Hindlimb muscle (tissue), 1 donor: ENCODE measurements at regions not wholly inside any gene's neighbourhood (a gene's known extent, or its start where the extent isn't known, plus 50 kb on each side); places are given as distances from the start of the nearest gene placed in this dataset.
"Not testable (repeated sequence)": the region's sequence is repeated elsewhere in the genome, so short reads cannot be mapped to it uniquely, and the experiment has no call there.

Experiments
- DNase-seq: peaks from one replicate; pipeline ENCODE4 v3.0.0-alpha.2; 2013

DNA sequence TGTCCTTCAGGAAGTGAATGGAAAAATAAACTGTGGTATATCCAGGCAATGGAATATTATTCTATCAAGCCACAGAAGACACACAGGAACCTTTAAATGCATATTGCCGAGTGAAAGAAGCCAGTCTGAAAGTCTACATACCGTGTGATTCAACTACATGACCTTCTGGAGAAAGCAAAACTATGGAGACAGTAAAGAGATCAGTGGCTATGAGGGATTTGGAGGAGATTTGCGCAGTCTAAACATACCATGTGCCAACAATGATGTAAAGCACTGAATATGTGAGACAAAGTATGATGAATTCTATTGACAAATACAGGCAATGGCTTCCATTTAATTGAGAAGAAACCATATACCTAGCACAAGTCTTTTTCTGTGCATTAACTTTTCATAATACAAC is 518.3 kb upstream of the ZNF337 start:
- no peak for DNase-seq

- peak; percentile 1 for DNase-seq
Observed at GRCh38 chr20:26209171-26209941, 512.7 kb upstream of the ZNF337 start.

DNA sequence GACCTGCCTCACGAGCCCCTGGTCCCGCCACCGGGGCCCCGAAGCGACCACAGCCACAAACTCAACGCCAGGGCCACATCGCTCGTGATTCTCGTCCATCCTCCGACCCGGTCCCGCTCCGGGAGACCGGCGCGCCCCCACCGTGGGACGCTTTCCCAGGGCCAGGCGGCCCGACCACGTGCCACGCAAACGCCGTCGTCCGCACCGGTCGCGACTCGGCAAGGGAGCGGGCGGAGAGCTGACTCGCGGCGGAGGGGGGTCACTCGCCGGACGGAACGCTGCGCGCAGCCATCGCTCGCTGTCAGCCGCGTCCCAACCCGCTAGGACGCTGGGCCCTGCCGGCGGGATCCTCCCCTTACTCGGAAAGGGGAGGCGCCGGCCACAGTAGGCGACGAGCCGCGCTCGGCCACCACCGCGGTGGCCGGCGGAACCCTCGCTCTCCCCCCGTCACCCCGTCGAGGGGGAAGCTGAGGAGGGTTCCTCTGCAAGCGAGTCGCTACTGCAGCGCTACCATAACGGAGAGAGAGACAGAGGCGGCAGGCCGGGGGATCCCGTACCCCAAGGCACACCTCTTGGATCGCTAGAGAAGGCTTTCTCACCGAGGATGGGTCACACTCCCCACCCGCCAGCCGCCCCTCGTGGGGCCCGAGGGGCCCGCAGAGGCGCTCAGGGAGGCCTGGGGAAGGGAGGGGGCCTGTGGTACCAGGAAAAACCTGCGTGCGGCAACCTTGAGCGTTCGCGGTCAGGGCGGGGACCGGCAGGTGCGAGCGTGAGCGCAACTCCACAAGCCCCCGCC is 511.8 kb upstream of the ZNF337 start:
- peak; percentile 7 for DNase-seq

- not testable (repeated sequence) for DNase-seq
Observed at GRCh38 chr20:26207967-26208295, 511.3 kb upstream of the ZNF337 start.

GRCh38 chr20:26207237-26207966 is 510.7 kb upstream of the ZNF337 start:
- DNase-seq: no peak

DNA sequence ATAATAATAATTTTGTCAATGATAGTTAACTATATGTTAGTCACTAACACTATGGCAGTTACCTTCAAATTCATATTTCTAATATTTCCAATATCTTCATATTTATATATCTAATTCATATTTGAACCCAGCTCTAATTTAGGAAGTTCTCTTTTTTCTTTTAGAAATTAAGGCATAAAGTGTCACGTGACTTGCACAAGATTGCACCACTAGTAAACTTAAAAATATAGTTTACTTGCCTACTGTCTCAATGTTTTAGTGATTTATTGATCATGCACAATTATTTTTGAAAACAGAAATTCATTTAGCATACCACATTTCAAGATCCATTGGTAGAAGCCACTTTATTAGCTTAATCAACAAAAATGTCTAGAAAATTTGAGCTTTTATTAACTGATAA is 508.7 kb upstream of the ZNF337 start:
- no peak for DNase-seq

DNA sequence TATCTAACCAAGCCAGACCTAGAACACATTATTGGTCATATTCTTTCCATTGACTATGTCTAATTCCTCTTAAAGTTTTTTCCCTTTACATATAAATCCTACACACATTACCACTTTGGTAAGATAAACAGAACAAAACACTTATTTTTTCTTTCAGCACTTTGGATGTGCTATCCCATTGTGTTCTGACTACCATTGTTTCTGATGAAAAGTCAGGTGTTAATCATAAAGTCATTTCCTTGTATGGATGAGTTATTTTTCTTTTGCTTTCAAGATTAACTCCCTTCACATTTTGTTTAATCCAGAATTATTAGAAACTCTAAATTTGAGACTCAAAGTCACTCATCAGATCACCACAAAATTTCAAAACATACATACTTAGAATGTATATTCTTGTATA is 504.4 kb upstream of the ZNF337 start:
- DNase-seq: not testable (repeated sequence)

DNA sequence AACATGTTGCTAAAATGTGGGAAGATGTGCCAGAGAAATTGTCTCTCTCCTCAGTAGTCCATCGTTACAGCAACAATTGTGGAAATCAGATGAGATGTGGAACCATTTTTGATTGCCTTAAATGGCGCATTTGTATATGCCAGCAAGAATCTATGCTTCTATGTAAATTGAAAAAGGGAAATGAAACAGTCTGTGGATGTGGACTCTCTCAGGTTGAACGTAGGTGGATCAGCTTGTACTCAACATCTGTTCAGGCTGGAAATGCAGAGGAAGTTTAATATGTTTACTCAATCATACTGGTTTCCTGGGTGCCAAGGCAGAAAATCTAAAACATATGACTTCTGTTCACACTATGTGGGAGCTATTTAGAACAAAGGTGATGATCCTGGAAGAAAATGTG is 490.7 kb upstream of the ZNF337 start:
- not testable (repeated sequence) for DNase-seq

DNA sequence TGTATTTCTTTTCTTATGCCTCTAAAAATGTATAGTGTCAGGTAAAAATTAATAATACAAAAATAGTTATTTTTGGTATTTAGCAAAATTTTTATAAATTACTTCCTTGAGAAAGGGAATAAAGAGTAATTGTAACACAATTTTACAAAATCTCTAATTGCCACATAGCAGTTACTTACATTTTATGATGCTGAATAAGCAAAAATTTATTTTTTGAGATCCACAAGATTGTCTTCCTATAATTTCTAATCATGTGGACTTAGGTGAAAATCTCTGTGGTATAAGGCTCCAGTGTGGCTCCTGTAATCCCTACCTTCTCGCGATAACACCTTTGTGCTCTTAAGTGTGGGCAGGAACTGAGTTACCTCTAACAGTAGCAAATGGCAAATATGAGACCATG is 487.1 kb upstream of the ZNF337 start:
- DNase-seq: not testable (repeated sequence)

- DNase-seq: not testable (repeated sequence)
Observed at GRCh38 chr20:26181364-26181763, 484.7 kb upstream of the ZNF337 start.

DNA sequence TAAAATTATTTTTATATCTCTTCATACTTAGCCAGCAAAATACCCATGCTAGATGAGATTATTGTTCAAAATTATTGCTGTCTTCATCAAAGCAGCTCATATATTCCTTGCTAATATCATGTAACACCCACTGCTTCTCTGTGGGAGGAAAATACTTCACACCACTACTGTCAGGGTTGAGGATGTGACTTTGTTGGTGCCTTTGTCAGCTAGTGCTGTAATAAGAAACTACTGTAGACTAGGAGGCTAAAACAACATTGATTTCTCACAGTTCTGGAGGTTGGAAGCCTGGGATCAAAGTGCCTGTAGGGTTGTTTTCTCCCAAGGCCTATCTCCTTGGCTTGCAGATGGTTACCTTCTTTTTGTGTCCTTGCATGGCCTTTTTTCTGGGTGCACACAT is 475.2 kb upstream of the ZNF337 start:
- not testable (repeated sequence) for DNase-seq

GRCh38 chr20:26169506-26169905 is 472.9 kb upstream of the ZNF337 start:
- DNase-seq: no peak

- DNase-seq: no peak
Observed at GRCh38 chr20:26167499-26167898, 470.8 kb upstream of the ZNF337 start.

DNA sequence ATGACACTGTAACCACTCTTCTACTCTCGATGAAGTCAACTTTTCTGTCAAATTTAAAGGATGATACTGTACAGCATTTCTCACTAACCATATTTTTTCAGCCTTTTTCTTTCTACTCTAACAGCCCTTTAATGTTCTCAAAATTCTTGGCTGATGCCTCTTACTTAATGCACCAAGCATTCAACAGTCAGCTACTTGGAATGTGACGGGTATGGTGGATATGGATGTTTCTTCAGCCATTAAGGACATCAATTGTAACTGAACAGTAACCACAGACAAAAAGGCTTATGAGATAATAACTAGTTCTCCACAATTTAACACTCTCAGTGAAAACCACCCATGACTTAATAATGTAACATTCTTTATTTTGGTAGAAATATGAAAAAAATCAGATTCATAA is 467.2 kb upstream of the ZNF337 start:
- DNase-seq: no peak

GRCh38 chr20:26163151-26163550 is 466.5 kb upstream of the ZNF337 start:
- DNase-seq: not testable (repeated sequence)

DNA sequence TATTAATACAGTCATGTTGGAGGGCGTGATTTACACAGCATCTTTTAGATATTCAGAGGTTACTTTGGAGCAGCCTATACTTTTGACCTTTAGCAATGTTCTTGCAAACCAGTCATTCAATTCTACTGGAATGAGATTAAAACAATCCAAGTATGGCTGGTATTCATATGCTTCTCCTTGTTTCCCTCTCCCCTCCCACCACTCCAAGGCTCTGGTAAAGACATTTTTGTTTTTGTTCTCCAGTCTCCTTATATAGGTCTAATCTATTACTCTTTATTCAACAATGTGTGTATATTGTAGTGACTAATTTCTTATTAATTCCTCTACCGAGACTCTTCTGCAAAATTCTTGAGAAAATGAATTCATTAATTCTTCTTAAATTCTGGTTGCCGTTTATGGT is 465.1 kb upstream of the ZNF337 start:
- not testable (repeated sequence) for DNase-seq

DNA sequence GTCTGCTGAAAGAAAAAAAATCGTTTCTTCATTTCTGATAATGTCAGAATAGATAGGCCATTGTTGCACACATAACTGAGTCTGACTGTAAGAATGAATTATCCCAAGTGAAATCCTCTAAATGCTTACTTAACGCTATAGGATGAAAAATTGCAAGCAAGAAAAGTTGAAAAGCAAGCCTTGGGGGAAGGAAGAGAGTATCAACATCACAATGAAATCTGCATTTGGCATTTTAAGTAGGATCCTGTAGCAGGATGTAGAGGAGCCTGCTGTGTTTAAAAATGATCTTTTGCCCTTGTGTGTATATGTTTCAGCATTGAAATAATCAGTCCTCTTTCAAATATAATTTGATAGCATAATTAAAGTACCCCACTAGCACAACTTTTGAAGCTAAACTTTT is 464.3 kb upstream of the ZNF337 start:
- DNase-seq: not testable (repeated sequence)

DNA sequence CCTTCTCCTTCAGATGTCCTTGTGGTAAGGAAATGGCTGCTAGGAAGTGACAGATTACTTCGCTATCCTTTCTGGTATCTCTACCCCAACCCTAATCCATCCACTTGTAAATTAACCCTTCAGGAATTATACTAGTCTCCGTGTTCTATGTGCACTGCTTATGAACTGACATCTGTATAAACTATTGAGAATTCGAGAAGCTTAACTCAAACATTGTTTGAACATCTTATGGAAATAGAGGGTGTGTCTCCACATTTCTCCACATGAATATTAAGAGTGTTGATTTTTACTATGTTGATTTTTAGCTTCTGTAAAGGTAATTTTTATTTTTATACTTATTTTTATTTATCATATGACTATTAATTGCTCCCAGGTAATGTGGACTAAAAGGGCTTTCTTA is 457.6 kb upstream of the ZNF337 start:
- DNase-seq: no peak

DNA sequence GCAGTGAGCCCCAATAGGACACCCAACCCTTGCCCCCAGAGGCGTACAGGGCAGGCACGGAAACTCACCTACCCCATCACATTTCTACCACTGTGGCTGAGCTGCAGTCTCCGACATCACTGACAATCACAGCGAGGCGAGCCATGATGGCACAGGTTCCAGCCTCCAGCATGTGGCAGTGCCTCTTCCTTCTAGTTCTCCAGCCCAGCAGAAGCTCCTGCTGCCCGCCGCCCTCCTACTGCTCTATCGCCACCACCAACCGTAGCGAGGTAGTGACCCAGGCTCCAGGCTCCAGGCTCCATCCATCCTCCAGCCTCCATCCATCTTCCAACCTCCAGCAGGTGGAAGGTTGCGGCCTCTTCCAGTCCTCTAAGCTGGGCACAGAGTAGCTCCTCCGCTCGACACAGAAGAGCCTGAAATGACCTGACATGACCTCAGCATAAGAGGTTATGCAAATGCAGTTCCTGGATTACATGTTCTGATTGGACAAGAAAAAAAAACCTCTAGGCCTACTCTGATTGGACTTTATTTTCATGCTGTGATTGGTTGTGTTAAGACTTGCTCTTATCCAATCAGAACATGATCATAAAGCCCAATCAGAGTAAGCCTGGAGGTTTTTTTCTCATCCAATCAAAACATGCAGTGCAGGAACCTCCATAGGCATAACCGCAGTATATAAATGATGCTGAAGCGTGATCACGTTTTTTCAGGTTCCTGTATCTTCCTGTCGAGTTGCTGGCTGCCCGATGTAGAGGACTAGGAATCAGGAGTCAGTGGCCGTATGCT is 438.9 kb upstream of the ZNF337 start:
- no peak for DNase-seq

DNA sequence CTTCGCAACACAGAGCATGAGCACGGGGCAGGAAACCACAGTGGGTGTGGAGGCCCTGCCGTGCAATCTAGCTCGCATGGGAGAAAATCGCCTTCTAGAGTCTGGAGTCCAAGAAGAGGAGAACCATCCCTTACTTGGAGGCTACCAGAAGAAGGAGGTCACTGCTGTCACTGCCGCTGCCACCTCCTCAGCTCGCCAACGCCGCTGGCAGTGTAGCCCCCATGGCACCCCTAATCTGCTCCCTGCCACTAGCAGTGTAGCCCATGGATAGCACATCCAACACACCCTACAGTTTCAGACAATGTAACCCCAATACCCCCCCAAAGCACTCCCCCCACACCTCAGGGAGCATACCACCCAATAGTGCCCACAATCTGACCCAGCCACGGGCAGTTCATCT is 438.0 kb upstream of the ZNF337 start:
- no peak for DNase-seq

GRCh38 chr20:26133794-26134193 is 437.1 kb upstream of the ZNF337 start:
- DNase-seq: not testable (repeated sequence)

GRCh38 chr20:26120920-26121319 is 424.3 kb upstream of the ZNF337 start:
- DNase-seq: not testable (repeated sequence)

GRCh38 chr20:26094498-26094897 is 397.8 kb upstream of the ZNF337 start:
- not testable (repeated sequence) for DNase-seq
